SH-SY5Y (cell line): ENCODE measurements at regions not wholly inside any gene's neighbourhood (a gene's known extent, or its start where the extent isn't known, plus 50 kb on each side); places are given as distances from the start of the nearest gene placed in this dataset.

Experiments used
- GATA2 ChIP-seq: IDR thresholded peaks from 2 replicates; pipeline ENCODE4 v1.6.1; 2011; ENCODE audit warnings: mild to moderate bottlenecking, low read depth, low read length
- GATA3 ChIP-seq: IDR thresholded peaks from 2 replicates; pipeline ENCODE4 v1.6.1; 2011; ENCODE audit warnings: low read depth, mild to moderate bottlenecking, low read length, moderate library complexity

DNA sequence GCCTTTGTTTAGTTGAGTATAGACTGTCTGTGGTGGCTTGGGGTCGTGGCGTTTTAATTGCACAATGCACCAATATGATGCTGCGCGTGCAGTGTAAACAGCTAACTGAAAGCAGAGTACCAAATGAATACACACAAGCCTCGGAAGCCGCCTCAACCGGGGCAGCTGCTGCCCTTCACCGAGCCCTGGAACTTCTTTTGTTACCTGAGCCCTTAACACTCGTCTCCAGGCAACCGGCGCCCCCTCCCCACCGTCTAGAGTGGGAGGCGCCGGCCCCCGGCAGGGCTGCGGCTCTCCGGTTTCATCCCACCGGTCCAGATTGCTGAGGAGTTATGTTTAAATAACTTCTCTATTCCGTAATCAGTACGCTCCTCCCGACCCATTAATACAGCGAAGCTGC is 173.2 kb upstream of the TBL1X start:
- TF ChIP-seq GATA3, result no peak
- no peak for TF ChIP-seq GATA2

DNA sequence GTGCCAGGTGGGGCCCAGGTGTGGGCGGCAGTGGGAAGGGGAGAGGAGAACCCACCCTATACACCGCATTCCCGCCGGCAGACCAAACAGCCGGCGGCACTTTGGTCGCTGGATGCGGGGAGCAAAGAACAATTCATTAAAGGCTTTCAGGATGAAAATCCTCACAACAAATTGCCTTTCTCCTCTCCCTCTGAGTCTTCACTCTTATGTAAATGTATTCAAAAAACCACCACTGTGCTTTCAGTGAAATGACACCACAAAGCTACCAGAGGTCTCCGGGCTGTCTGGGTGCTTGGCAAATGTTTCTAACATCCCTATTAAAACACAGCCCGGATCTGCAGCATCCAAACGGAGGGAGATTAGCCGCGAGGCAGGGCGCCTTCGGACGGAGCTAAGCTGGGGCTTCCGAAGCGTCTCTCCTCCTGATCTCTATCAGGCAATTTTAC is 171.8 kb upstream of the TBL1X start:
- TF ChIP-seq GATA2 (peak; percentile 60), GATA3 (no peak)

DNA sequence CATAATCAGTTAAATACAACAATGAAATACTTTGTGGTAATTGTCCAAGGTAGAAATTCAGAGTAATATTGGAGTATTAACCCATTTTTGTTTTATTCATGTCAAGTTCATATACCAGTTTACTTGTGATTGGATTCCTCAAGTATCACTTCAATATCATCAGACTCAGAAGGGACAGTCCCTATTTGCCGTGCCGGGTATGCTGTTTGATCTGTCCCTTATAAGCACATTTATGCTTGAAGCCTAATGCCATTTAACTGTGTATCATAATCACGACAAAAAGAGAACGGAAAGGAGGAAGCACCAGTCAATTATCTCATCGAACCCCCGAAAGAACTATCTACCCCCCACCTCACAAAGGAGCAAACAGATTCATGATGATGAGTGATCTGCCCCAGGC is 171.0 kb upstream of the TBL1X start:
- TF ChIP-seq GATA3, result no peak

DNA sequence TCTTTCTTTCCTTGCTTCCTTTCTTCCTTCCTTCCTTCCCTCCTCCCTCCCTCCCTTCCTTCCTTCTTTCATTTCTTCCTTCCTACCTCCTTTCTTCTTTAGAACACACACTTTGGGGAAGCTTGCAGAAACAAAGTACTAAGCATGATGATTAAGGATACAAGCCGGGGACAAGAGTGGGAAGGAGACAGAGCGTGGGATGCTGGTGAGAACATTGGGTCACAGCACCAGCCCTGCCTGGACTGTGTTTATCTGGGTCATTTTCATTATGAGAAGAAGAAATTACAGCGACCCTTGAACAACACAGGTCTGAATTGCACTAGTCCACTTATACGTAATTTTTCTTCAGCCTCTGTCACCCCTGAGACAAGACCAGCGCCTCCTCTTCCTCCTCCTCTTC is 169.3 kb upstream of the TBL1X start:
- TF ChIP-seq GATA2 (no peak), GATA3 (no peak)

DNA sequence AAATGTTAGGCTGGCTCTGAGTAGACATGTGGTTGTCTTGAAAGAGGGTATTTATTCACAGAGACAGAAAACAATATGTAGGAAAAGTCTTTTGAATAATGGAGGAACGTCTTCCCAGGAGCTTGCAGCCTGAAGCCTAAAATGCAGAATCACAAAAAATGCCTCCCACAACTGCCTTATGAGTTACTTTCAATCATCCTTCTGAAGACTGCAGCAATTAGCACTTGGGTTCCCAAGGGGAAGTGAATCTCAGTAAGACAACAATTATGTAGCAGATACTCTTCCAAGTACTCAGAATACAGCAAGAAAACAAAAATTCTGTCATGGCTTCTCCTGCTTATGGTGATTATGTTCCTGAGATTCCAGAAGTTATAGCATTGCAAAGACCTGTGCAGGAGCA is 166.6 kb upstream of the TBL1X start:
- no peak for TF ChIP-seq GATA2
- no peak for TF ChIP-seq GATA3

DNA sequence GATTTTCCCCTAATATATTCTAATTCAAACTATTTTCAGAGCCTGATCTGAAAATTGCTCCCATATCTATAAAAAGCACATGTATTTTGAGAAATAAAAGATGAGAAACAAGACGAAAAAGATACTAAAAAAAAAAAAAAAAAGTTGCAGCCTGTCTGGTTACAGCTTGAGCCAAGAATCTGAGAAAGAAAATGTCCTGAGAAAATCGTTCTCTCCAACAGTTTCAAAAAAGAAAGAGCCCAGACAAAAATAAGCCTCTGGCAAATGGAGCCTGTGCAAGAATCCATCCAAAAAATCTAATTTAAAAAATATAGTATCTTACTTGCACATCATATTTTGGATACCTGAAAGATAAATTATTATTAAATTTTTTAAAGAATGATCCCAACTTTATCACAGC is 163.0 kb upstream of the TBL1X start:
- no peak for TF ChIP-seq GATA2
- TF ChIP-seq GATA3, result no peak

DNA sequence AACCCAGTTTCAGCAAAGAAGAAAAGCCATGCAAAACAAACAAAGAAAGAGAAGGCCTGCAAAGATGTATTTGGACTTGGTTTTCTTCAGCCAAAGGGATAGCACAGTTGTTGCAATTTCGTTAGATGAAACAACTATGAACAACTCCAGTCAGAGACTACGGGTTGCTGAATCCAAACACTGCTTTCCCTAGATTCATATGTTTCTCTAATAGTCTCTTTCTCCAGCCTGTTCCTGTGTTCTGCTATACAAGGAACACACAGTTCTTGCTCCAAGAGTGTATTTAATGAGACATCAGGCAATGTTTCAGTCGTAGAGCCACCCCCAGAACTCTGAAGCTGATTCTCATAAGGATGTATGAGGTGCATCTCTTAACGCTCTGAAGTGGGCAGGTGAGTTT is 162.5 kb upstream of the TBL1X start:
- no peak for TF ChIP-seq GATA3
- TF ChIP-seq GATA2, result no peak

DNA sequence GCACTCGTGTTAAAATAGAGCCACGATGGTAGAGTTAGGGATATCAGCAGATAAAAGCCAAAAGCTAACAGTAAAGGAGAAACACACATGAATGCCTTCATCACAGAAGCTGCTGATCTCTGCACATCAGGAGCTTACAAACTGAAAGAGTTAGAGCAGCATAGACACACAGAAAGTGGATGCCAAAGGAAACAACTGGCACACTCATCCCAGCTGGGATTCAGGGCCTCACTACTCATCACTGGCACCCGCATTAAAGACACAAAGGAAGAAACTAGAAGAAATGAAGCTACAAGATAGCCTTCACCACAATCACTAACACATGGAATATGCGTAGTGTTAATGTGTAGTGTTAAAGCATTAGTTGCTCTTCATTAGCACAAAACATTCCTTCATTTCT is 156.4 kb upstream of the TBL1X start:
- no peak for TF ChIP-seq GATA2
- no peak for TF ChIP-seq GATA3

DNA sequence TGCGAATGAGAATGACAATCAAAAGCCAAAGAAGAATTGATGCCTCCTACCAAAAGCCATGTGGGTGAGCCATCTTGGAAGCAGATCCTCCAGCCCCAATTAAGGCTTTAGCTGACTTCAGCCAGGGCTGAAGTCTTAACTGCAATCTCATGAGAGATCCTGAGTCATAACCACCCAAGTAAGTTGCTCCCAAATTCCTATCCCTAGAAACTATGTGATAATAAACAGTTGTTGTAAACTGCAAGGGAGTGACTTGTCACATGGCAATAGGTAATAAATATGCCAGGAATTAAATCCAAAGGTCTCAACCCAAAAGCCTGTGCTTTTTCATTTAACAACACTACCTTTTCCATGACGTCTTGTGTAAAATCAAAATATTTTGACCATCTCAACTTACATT is 154.2 kb upstream of the TBL1X start:
- no peak for TF ChIP-seq GATA2

DNA sequence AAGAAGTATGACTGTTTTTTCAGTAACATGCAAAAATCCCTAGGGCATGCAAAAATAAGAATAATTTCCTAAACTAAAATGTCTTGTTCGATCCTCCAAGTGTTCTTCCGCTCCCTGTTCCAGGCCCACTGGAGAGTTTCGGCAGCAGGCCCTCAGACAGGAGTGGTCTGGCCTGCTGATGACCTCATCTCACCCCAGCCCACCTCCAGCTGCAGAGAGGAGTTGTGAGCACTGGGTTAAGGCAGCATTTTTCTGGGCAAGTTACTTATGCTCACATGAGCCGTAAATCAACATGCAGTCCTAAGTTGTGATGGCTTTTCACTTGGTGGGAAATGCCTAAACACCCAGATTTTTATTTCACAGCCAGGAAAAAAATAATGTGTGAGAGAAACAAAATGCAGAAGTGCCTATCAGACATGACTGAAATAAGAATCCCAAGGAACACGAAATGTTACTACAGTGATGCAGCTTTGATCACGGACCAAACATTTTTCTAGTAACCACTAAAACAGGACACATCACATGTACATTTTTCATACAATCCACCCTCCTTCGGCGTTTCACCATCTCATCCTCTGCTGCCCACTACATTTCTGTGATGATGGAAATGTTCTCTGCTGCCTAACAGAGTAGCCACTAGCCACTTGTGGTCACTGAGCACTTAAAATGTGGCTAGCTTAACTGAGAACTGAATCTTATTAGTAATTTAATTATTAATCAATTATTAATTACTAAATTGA is 153.3 kb upstream of the TBL1X start:
- no peak for TF ChIP-seq GATA2
- no peak for TF ChIP-seq GATA3

DNA sequence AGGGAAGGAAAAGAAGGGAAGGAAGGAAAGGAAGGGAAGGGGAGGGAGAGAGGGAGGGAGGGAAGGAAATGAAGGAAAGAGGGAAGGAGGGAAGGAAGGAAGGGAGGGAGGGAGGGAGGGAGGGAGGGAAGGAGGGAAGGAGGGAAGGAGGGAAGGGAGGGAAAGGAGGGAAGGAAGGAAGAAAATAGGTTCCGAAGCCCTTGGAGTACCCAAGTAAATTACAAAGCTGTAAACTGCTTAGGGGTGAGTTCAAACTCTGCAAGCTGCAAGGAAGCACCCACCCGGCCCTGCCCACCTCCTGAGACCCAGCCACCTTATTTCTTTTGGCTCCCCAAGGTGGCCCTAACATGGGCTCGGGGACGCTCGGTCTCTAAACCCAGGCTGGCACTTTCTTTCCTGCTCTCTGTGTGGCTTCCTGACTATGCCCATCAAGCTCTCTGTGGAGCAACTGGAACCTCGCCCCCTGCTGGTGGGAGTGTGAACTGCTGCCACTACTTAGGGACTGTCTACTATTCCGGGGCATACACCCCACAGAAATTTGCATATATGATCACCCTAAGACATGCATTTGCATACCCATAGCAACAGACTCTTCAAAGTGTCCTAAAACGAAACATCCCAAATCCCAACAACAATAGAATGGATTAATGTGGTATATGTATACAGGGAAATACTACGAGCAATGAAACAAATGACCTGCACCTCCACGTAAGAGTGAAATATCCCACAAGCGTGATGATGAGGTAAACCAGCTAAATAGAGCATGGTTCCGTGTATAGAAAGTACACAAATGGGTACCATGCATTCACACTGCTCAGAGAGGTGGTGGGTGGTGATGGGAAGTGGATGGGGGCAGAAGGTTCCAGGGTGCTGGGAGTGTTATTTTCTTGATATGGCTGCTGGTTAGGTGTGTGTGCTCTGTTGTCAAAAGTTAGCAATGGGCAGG is 151.7 kb upstream of the TBL1X start:
- TF ChIP-seq GATA3 (no peak), GATA2 (no peak)

DNA sequence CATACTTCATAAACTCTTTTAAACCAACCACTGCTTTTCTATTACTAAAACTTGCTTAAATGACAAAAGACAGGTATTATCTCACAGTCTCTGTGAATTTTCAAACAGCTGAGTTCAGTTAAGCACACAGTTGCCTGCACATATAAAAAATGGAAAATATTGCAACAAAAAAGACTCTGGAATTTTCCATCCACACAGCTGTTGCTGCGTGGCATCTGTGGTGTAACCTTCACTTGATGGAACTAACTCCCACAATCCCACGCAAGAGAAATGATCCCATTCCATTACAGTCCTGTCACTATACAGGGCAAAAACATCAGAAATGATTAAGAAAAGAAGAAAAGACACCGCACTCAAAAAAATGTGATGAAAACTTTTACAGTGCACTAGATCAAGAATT is 149.8 kb upstream of the TBL1X start:
- TF ChIP-seq GATA3, result no peak

DNA sequence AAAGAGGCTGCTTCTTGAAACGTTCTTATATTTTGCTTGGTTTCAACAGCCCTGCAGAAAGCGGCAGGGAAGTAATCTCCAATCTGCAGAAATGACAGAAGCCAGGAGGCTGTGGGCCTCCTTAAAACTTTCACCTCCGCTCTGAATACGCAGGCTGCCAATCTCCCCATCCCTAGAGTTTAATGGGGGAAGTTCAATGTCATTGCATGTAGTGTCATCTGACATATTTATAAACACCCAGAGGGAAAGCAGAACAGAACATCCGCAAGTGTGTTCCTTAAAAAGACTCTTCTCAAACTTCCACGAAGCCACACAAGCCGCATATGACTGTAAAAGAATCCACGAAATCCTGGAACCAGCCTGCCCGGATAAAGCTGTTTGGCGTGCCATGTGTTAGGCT is 148.8 kb upstream of the TBL1X start:
- no peak for TF ChIP-seq GATA2

DNA sequence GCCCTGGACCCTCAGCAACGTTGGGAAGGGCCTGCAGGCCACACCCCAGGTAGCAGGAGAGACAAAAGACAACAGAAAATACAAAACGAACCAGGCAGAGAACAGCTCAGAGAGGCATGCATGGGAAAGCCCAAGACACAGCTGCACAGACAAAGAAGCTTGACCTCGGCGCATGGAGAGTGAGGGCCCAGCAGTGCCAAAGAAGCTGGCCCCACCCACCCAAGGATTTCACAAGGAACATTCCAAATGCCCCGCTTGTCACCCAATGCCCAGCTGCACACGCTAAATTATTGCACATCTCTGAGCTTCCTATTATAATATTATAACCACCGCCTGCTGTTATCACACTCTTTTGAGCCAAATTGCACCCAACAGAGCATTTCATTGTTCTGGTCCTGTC is 147.7 kb upstream of the TBL1X start:
- no peak for TF ChIP-seq GATA3
- no peak for TF ChIP-seq GATA2

DNA sequence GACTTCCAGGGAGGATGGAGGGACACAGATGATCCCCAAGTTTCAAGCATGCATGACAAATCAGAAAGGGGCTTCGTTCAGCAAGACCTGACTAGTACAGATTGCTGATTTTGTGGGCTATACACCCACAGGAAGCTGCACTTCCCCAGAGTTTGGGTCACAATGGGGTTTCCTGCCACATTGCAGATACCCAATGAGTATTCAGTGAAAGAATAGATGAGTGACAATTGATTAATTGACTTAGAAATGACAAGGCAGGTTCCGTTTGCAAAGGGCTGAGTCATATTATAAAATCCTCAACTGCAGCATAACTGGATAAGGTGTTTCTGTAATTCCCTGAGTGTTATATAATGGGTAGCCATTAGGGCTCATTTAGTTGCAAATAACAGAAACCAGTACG is 146.6 kb upstream of the TBL1X start:
- TF ChIP-seq GATA3, result no peak
- no peak for TF ChIP-seq GATA2
